ENCODE measurements at regions not wholly inside any gene's neighbourhood (a gene's known extent, or its start where the extent isn't known, plus 50 kb on each side); places are given as distances from the start of the nearest gene placed in this dataset.
"Not testable (repeated sequence)": the region's sequence is repeated elsewhere in the genome, so short reads cannot be mapped to it uniquely, and the experiment has no call there.

GRCh38 chr3:135649361-135649760 lies 316.2 kb upstream of the PPP2R3A start:
- no peak for DNase-seq

- DNase-seq = no peak
Measured at GRCh38 chr3:135650309-135650708, 315.2 kb upstream of the PPP2R3A start.

DNA sequence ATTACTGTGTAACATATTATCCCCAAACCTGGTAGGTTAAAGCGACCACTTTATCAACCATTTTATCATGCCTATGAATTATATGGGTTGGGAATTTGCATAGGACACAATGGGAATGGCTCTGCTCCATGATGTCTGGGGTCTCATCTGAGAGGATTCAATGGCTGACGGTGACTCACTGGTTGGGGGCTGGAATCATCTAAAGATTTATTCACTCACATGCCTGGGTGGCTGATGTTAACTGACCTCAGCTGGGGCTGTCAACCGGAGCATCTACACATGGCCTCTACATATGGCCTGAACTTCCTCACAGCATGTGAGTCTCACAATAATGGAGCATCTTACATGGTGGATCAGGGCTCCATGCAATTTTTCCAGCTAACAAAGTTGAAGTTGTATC lies 313.1 kb upstream of the PPP2R3A start:
- no peak for DNase-seq

GRCh38 chr3:135655328-135655727 lies 310.2 kb upstream of the PPP2R3A start:
- no peak for DNase-seq

GRCh38 chr3:135658451-135658850 lies 307.1 kb upstream of the PPP2R3A start:
- DNase-seq = not testable (repeated sequence)

GRCh38 chr3:135667061-135667460 lies 298.5 kb upstream of the PPP2R3A start:
- no peak for DNase-seq

- DNase-seq = no peak
Measured at GRCh38 chr3:135674508-135674907, 291.0 kb upstream of the PPP2R3A start.

DNA sequence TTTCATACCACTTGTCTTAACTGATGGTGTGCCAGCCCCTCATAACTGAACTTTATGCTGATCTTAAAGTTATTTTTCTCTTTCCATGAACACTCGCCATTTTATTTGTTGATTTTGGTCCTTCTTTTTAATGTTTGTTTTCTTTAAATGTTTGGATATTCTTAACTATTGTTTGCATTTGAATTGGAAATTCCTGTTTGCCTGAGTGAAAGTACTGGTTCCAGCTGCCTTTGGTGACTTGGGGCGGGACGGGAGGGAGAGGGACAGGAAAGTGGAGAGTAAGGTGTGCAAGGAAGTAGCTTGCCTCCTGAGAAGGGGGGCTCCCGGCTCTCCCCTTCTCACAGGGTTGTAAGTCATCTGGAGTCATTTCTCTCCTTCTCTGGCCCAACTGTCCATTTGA lies 287.1 kb upstream of the PPP2R3A start:
- DNase-seq = no peak

- DNase-seq = no peak
Measured at GRCh38 chr3:135688003-135688402, 277.5 kb upstream of the PPP2R3A start.

- no peak for DNase-seq
Measured at GRCh38 chr3:135690664-135691063, 274.9 kb upstream of the PPP2R3A start.

- DNase-seq = no peak
Measured at GRCh38 chr3:135691240-135691639, 274.3 kb upstream of the PPP2R3A start.

- no peak for DNase-seq
Measured at GRCh38 chr3:135694142-135694541, 271.4 kb upstream of the PPP2R3A start.

- no peak for DNase-seq
Measured at GRCh38 chr3:135699741-135700140, 265.8 kb upstream of the PPP2R3A start.

- no peak for DNase-seq
Measured at GRCh38 chr3:135706758-135707375, 258.7 kb upstream of the PPP2R3A start.

DNA sequence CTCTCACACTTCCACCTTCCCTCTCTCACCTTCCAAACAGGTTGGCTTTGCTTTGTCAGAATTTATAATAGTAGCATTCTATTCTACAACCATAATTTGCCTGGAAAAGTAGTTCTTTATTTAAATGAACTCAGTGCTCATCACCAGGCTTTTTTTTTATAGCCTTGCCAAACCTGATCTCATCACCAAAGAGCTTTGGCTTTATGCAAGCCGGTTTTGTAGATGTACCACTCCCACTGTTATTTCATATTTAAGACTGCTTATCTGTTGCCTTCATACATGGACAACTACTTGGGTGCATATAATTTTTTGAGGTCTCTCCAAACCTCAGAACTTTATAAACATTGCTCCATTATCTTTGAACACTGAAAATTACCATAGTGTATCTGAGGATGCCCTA lies 246.1 kb upstream of the PPP2R3A start:
- DNase-seq = no peak

DNA sequence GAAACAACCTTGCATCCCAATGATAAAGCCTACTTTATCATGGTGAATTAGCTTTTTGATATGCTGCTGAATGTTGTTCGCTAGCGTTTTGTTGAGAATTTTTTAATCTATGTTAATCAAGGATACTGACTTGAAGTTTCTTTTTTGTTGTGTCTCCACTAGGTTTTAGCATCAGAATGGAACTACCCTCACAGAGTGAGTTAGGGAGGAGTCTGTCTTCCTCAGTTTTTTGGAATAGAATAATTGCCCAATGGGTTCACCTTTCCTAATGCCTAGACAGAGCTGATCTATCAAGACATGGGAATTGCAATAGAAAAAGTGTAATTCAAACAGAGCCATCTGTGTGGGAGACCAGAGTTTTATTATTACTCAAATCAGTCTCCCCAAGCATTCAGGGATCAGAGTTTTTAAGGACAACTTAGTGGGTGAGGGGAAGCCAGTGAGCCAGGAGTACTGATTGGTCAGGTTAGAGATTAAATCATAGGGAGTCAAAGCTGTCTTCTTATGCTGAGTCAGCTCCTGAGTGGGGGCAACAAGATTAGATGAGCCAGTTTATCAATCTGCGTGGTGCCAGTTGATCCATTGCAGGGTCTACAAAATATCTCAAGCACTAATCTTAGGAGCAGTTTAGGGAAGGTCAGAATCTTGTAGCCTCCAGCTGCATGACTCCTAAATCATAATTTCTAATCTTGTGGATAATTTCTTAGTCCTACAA lies 237.4 kb upstream of the PPP2R3A start:
- DNase-seq = no peak

- no peak for DNase-seq
Measured at GRCh38 chr3:135731546-135731945, 234.0 kb upstream of the PPP2R3A start.

DNA sequence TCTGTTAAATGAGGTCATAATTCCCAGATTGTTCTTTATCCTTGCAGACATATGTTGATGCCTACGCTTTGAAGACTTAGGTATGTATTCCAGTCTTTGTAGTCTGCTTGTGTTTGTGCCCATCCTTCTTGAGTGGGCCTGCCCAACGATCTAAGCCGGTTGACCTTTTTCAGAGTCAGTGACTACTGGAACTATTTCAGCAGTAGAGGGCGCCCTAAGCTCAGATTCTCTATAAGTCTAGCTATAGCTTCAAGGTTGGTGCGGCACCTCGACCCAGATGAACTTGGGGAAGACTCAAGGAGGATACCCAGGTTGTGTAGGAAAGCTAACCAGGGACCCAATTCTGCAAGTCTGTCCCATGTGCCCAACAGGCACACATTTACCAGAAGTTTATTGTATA lies 228.8 kb upstream of the PPP2R3A start:
- DNase-seq = peak; percentile 7

- no peak for DNase-seq
Measured at GRCh38 chr3:135739779-135740178, 225.7 kb upstream of the PPP2R3A start.

- DNase-seq = no peak
Measured at GRCh38 chr3:135740211-135740610, 225.3 kb upstream of the PPP2R3A start.

- DNase-seq = no peak
Measured at GRCh38 chr3:135740751-135741150, 224.8 kb upstream of the PPP2R3A start.

DNA sequence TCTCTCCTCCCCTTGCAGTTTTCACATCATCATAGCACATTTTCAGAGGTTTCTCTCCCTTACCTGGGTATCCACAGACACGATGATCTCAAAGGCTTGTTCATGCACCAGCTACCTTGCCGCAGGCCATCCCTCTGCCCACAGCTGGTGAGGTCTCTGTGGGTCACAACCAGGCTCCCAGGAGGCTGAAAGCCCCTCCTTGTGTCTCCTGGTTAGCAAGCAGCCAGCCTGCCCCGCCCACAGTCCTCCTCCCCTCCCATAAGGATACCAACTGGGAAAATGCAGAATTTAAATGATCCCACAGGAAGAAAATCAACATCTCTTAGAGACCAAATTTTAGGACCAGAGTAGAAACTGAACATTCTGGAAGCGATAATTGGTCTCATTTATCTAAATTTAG lies 213.5 kb upstream of the PPP2R3A start:
- no peak for DNase-seq

- DNase-seq = no peak
Measured at GRCh38 chr3:135752851-135753250, 212.7 kb upstream of the PPP2R3A start.

DNA sequence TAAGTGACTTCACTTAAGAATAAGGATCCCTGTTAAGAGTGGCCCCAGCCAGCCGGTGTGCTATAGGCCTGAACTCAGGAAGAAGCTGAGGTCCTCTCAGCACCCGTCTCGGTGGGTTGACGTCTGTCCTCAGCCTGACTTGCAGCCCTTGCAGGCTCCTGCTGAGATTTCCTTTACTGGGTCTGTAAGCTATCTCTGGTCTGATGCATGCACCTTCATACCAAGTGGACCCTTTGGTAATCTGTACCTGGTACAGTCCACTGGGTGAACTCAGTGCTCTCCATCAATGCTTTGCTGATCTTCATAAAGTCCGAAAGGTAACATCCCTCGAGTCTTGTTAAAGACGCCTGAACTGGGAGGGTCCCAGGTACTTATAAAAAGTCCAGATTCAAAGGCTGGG lies 212.0 kb upstream of the PPP2R3A start:
- DNase-seq = no peak

Data from NK-92 treated with Interleukin-12 subunit alpha and Interleukin-12 subunit beta, amount 100 ng/mL, for 24 hours (cell line).